ENCODE measurements at regions not wholly inside any gene's neighbourhood (a gene's known extent, or its start where the extent isn't known, plus 50 kb on each side); places are given as distances from the start of the nearest gene placed in this dataset.

DNA sequence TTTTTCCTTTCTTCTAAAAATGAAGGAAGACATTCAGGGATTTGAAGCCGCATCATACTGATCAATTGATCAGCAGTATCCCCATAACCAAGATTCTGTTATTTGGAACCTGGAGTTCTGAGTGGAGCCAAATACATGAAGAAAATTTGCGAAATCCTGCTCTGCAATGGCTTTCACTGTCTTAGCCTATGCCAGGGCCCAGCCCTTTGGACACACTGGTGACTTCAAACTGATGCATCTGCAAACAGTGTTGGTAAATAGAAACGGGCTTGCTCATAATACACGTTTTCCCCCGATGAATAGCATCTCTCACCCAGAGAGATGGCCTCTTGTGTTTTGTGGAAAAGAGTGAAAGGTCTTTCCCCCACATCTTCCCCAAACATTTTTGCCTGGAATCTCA, 87.6 kb upstream of the TOX3 start:
- Histone ChIP-seq H3K9me3 (no peaks in the 10 kb centered on the region), H3K4me1 (ENCODE audit: control insufficient read depth in 1 of 2, insufficient read depth in 1 of 2, low read depth in 1 of 2, low read length in 1 of 2) (no peaks in the 10 kb centered on the region), H3K36me3 (no peaks in the 10 kb centered on the region), H3K27ac (no peak overlapping the region), H3K27me3 (no peaks in the 10 kb centered on the region), H3K4me3 (ENCODE audit: low read depth in 1 of 2, low read length in 1 of 2) (no peak overlapping the region)
- TF ChIP-seq, protein P1, sequence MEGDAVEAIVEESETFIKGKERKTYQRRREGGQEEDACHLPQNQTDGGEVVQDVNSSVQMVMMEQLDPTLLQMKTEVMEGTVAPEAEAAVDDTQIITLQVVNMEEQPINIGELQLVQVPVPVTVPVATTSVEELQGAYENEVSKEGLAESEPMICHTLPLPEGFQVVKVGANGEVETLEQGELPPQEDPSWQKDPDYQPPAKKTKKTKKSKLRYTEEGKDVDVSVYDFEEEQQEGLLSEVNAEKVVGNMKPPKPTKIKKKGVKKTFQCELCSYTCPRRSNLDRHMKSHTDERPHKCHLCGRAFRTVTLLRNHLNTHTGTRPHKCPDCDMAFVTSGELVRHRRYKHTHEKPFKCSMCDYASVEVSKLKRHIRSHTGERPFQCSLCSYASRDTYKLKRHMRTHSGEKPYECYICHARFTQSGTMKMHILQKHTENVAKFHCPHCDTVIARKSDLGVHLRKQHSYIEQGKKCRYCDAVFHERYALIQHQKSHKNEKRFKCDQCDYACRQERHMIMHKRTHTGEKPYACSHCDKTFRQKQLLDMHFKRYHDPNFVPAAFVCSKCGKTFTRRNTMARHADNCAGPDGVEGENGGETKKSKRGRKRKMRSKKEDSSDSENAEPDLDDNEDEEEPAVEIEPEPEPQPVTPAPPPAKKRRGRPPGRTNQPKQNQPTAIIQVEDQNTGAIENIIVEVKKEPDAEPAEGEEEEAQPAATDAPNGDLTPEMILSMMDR (IDR thresholded peaks at IDR 0.05): no peak

DNA sequence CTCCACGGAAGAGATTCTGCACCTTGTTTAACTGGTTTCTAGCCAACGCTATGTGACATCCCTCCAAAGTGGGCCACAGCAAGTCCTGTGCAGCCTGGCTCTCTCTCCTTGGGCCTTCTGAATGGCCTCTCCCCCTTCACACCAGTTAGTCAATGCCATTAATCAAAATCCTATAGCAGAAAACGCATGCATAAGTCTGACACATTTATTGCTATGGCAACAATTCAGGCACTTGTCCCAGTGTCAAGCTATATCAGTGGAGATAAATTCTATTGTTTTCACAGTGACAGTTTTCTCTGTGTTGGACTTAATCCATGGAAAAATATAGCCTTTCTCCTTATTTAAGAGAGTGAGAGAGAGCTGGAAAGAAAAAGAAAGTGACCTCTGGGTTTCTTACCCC, 87.2 kb upstream of the TOX3 start:
- Histone ChIP-seq H3K36me3 (no peaks in the 10 kb centered on the region), H3K27me3 (no peaks in the 10 kb centered on the region), H3K9me3 (no peaks in the 10 kb centered on the region), H3K27ac (no peak overlapping the region), H3K4me1 (ENCODE audit: control insufficient read depth in 1 of 2, insufficient read depth in 1 of 2, low read depth in 1 of 2, low read length in 1 of 2) (no peaks in the 10 kb centered on the region), H3K4me3 (ENCODE audit: low read depth in 1 of 2, low read length in 1 of 2) (no peak overlapping the region)
- TF ChIP-seq, protein P1 (IDR thresholded peaks at IDR 0.05): no peak

DNA sequence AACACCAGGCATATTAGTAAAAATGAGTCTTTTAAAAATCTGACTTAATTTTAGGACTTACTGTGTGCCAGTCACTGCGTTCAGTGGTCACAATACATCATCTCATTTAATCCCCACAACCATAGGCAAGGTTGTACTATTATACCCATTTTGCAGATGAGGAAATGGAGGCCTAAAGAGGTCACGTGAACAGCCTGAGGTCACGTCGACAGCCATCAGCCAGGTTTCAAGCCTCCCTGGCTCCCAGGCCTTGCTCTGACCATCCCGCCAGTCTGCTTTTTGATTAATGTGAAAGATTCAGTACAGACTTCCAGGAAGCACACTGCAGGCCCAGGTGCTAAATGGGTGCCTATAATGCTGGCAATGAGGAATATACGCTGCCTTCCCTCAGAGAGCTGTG, 86.3 kb upstream of the TOX3 start:
- no peaks in the 10 kb centered on the region for H3K27me3 ChIP-seq
- H3K4me1 ChIP-seq (ENCODE audit: control insufficient read depth in 1 of 2, insufficient read depth in 1 of 2, low read depth in 1 of 2, low read length in 1 of 2): no peaks in the 10 kb centered on the region
- TF ChIP-seq, protein P1 (IDR thresholded peaks at IDR 0.05): no peak
- H3K27ac ChIP-seq: no peak overlapping the region
- no peak overlapping the region for H3K4me3 ChIP-seq (ENCODE audit: low read depth in 1 of 2, low read length in 1 of 2)
- H3K36me3 ChIP-seq: no peaks in the 10 kb centered on the region
- H3K9me3 ChIP-seq: no peaks in the 10 kb centered on the region

DNA sequence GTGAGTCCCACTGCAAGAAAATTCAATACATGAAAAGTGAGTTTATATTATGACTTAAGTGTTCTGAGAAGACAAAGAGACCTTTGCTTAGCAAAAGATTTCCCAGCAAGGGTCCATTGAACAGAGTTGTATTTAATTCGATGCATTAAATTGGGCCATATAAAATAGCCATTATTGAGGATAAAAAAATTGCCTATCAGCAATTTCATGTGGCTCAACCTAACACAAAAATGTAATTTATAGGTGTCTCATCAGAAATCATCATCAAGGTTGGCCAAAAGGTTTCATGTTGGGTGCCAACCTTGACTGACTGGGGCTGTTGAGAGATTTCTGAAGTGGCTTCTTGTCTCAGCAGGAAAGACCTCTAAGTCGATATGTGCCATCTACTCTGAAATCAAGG, 84.8 kb upstream of the TOX3 start:
- Histone ChIP-seq H3K4me3 (ENCODE audit: low read depth in 1 of 2, low read length in 1 of 2) (no peak overlapping the region), H3K4me1 (ENCODE audit: control insufficient read depth in 1 of 2, insufficient read depth in 1 of 2, low read depth in 1 of 2, low read length in 1 of 2) (no peaks in the 10 kb centered on the region), H3K27ac (no peak overlapping the region), H3K9me3 (no peaks in the 10 kb centered on the region), H3K27me3 (no peaks in the 10 kb centered on the region), H3K36me3 (no peaks in the 10 kb centered on the region)
- TF ChIP-seq, protein P1 (IDR thresholded peaks at IDR 0.05): no peak

DNA sequence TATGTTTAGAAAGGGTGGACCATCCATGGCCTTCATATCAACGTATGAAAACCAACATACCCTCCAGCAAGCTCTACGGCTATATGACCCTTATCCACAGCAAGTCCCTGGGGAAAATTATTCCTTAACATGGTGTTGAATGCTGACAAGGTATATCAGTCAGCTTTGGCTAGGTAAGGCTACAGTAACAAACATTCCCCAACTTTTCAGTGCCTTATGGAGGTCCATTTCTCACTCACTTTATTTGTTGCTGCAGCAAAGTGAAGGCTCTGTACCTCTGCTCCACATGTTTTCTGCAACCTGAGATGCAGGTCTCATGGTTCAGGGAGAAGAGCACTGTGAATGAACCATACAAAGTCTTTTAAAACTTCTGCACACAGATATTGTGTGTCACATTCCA, 83.8 kb upstream of the TOX3 start:
- H3K4me1 ChIP-seq (ENCODE audit: control insufficient read depth in 1 of 2, insufficient read depth in 1 of 2, low read depth in 1 of 2, low read length in 1 of 2): no peaks in the 10 kb centered on the region
- TF ChIP-seq, protein P1 (IDR thresholded peaks at IDR 0.05): no peak
- H3K27me3 ChIP-seq: no peaks in the 10 kb centered on the region
- no peaks in the 10 kb centered on the region for H3K9me3 ChIP-seq
- H3K27ac ChIP-seq: no peak overlapping the region
- no peak overlapping the region for H3K4me3 ChIP-seq (ENCODE audit: low read depth in 1 of 2, low read length in 1 of 2)
- no peaks in the 10 kb centered on the region for H3K36me3 ChIP-seq

DNA sequence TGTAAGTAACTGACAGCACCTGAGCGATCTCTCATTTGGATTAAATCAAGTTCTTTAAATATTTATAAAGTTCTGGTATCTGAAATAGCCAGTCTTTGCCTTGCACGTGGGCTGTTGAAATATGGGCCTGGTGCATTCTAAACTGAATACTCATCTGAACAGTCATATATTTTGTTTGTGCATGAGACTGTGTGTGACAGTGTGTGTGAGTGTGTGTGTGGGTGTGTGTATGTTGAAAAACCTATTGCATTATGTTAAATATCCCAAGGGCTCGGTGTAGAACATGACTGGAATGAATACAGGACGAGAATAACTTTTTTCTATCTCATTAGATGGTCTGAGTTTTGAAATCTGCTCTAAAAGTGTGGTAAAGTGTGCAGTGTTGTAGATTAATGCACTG, 82.4 kb upstream of the TOX3 start:
- Histone ChIP-seq H3K27me3 (no peaks in the 10 kb centered on the region), H3K4me1 (ENCODE audit: control insufficient read depth in 1 of 2, insufficient read depth in 1 of 2, low read depth in 1 of 2, low read length in 1 of 2) (no peaks in the 10 kb centered on the region), H3K4me3 (ENCODE audit: low read depth in 1 of 2, low read length in 1 of 2) (no peak overlapping the region), H3K9me3 (no peaks in the 10 kb centered on the region), H3K27ac (no peak overlapping the region), H3K36me3 (no peaks in the 10 kb centered on the region)
- TF ChIP-seq, protein P1 (IDR thresholded peaks at IDR 0.05): no peak
